ENCODE measurements at regions not wholly inside any gene's neighbourhood (a gene's known extent, or its start where the extent isn't known, plus 50 kb on each side); places are given as distances from the start of the nearest gene placed in this dataset.
"Not testable (repeated sequence)": the region's sequence is repeated elsewhere in the genome, so short reads cannot be mapped to it uniquely, and the experiment has no call there.

DNA sequence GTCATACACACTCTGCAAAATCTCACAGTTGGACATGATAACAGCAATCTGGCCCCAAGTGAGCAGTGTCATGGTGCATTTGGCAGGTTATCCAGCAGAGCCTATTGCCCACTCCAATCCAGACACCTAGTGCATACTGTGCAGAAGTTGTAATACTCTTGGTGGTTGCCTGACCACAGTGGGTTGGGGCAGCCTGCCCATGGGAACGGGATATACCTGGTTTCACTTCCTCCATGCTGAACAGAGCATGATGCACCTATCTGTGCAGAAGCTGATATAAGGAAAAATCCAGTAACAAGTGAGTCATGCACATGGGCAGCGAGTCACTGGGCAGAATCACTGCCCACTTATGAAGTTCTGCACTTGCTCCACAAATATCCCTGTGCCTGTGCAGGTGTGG lies 105.3 kb upstream of the IGSF1 start:
- TF ChIP-seq, protein P1, sequence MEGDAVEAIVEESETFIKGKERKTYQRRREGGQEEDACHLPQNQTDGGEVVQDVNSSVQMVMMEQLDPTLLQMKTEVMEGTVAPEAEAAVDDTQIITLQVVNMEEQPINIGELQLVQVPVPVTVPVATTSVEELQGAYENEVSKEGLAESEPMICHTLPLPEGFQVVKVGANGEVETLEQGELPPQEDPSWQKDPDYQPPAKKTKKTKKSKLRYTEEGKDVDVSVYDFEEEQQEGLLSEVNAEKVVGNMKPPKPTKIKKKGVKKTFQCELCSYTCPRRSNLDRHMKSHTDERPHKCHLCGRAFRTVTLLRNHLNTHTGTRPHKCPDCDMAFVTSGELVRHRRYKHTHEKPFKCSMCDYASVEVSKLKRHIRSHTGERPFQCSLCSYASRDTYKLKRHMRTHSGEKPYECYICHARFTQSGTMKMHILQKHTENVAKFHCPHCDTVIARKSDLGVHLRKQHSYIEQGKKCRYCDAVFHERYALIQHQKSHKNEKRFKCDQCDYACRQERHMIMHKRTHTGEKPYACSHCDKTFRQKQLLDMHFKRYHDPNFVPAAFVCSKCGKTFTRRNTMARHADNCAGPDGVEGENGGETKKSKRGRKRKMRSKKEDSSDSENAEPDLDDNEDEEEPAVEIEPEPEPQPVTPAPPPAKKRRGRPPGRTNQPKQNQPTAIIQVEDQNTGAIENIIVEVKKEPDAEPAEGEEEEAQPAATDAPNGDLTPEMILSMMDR (IDR thresholded peaks at IDR 0.05; ENCODE audit: control insufficient read depth, insufficient read depth, low read depth, low read length, missing control alignments): no peak
- DNase-seq (ENCODE audit: low read depth): no peak
- no peak overlapping the region for H3K4me3 ChIP-seq (ENCODE audit: control insufficient read depth, low read depth, low read length)

DNA sequence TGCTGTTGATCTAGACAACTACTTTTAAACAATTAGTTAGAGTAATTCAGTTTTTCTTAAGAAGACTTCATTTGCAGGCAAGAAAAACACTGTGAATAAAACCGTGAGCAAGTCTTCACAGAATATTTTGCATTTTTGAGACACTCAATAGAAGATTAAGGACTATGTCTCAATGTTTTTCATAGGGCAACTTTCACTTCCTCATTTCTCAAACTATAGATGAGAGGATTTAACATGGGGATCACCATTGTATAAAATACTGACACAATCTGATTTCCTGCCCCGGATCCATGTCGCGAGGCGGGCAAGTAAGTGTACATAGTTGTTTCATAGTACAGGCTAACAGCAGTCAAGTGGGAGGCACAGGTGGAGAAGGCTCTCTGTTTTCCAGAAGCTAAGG lies 108.8 kb upstream of the IGSF1 start:
- TF ChIP-seq, protein P1 (IDR thresholded peaks at IDR 0.05; ENCODE audit: control insufficient read depth, insufficient read depth, low read depth, low read length, missing control alignments): no peak
- no peak overlapping the region for H3K4me3 ChIP-seq (ENCODE audit: control insufficient read depth, low read depth, low read length)
- no peak for DNase-seq (ENCODE audit: low read depth)

DNA sequence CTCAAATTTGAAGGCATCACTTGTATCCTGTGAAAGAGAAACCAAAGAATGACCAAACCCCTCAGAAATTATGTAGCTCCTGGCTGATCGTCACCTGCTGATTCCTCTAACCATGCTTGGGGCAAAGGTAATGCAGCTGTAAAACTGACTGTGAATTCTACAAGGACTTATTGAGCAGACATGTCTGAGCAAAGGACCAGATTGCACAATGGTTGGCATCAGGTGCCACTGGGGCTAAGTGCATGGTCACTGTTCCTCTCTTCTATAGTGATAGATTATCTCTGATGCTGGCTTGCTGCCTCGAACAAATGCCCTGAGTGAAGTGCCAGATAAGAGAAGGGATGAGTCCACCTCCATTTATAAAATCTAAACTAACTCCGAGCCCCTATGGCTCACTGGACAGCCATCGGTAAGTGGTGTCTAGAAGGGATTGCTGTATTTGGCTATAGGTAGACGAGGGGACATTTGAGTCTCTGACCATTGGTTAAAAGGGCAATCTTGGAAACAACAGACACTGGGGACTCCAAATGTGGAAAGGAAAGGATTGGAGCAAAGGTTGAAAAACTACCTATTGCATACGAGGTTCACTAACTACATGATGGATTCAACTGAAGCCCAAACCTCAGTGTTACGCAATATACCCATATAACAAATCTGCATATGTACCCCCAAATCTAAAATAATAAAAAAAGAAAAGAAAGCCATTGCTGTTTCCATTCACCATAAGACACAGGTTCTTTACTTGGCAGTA lies 110.7 kb upstream of the IGSF1 start:
- no peak for DNase-seq (ENCODE audit: low read depth)
- H3K4me3 ChIP-seq (ENCODE audit: control insufficient read depth, low read depth, low read length): no peak overlapping the region
- TF ChIP-seq, protein P1 (IDR thresholded peaks at IDR 0.05; ENCODE audit: control insufficient read depth, insufficient read depth, low read depth, low read length, missing control alignments): no peak

DNA sequence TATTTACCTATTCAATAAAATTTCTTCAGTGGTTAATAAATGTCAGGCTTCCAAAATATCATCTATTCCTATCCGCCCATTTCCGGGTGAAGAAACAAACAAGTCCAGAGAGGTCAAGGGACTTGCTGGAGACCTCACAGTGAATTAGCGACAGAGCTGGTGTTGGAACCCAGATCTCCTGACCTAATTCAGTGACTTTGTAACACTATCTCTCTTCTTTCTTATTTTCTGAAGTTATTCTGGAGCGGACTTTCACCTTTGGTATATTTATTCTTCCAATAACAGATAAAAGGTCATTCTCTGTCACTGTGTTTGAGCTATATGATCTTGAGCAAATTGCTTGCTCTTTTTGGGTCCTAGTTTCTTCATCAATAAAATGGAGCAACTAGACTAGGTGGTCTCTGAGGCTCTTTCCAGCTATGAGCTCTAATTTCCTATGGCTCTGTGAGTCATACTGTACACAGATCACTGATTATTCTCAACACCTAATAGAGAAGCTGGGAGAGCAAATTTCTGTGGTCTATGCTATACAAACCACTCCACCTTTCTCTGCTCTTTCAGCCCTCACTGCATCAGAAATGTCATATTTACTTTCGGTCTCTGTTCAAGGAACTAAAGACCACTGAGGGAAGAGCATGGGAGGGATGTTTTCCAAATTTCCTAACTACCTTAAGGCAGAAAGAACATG lies 113.2 kb upstream of the IGSF1 start:
- H3K4me3 ChIP-seq (ENCODE audit: control insufficient read depth, low read depth, low read length): no peak overlapping the region
- DNase-seq (ENCODE audit: low read depth): no peak
- TF ChIP-seq, protein P1 (IDR thresholded peaks at IDR 0.05; ENCODE audit: control insufficient read depth, insufficient read depth, low read depth, low read length, missing control alignments): no peak

DNA sequence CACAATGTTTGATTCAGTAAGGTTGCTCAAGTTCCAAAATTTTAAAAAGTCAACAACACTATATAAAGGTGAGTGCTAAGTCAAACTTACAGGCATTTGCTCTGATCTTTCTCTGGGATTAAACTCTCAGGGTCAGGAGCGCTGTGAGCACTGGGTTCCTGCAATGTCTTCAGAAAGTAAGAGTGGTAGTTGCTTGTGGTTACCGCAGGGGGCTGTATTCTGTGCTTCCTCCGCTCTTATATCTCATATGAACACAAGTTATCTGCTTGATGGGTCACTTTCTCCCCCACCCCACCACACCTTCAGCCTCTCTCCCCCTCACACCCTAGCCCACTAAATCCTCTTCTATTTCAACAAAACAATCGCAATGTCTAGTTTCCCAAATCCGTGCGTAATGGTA lies 116.4 kb upstream of the IGSF1 start:
- DNase-seq (ENCODE audit: low read depth): no peak
- H3K4me3 ChIP-seq (ENCODE audit: control insufficient read depth, low read depth, low read length): no peak overlapping the region
- TF ChIP-seq, protein P1 (IDR thresholded peaks at IDR 0.05; ENCODE audit: control insufficient read depth, insufficient read depth, low read depth, low read length, missing control alignments): peak; percentile 22

DNA sequence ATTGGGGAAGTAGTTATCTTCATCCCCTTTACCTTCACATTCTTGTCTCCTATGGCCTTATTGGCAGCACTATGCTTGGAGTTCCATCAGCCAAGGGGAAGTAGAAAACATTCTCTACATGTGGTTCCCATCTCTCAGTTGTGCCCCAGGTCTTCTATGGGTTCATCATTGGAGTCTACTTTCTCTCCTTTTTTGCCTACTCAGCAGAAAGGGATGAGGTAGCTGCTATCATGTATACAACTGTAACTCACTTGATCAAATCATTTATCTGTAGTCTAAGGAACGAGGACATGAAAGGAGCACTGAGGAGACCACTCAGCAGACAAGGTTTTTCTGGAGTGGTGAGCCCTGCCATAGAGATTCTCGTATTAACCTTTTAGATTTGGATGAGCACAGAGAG lies 119.0 kb upstream of the OR13H1 start:
- TF ChIP-seq, protein P1 (IDR thresholded peaks at IDR 0.05; ENCODE audit: control insufficient read depth, insufficient read depth, low read depth, low read length, missing control alignments): no peak
- DNase-seq (ENCODE audit: low read depth): no peak
- no peak overlapping the region for H3K4me3 ChIP-seq (ENCODE audit: control insufficient read depth, low read depth, low read length)

DNA sequence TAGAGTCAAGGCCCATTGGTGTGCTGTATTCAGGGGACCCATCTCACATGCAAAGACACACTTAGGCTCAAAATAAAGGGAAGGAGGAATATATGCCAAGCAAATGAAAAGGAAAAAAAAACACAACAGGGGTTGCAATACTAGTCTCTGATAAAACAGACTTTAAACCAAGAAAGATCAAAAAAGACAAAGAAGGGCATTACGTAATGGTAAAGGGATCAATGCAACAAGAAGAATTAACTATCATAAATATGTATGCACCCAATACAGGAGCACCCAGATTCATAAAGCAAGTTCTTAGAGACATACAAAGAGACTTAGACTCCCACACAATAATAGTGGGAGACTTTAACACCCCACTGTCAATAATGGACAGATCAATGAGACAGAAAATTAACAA lies 113.4 kb upstream of the OR13H1 start:
- not testable (repeated sequence) for H3K4me3 ChIP-seq (ENCODE audit: control insufficient read depth, low read depth, low read length); DNase-seq (ENCODE audit: low read depth)

Measured in AG09309 (cell line).